SK-N-SH (cell line): ENCODE measurements at regions not wholly inside any gene's neighbourhood (a gene's known extent, or its start where the extent isn't known, plus 50 kb on each side); places are given as distances from the start of the nearest gene placed in this dataset.

ENCODE experiments used
- CTCF ChIA-PET: fragments of 300-600, 350-600 bp; formaldehyde crosslinking; extraction: SDS; loops from one replicate; lab custom pipeline; 2021; lab: Yijun Ruan, JAX
- POLR2A ChIA-PET: fragments of 350-600 bp; sonication (Branson Sonifier 250); formaldehyde crosslinking; extraction: SDS; loops from one replicate; lab custom pipeline; 2020; ENCODE audit warnings: antibody characterized with exemption, inconsistent platforms; lab: Yijun Ruan, JAX
- DNase-seq: peaks from one replicate; pipeline ENCODE4 v3.0.0; 2012
- H2AFZ ChIP-seq: fragments of 200-600 bp; sonication (generic); 2 replicates; pipeline ENCODE4 v1.8.1; 2016; ENCODE audit warnings: antibody characterized with exemption, mild to moderate bottlenecking, low read depth
- H3F3A ChIP-seq: fragments of 200-600 bp; sonication (generic); replicated peaks from 2 replicates; pipeline ENCODE3; 2016; ENCODE audit warnings: antibody characterized with exemption, mild to moderate bottlenecking; ENCODE audit not compliant: insufficient read depth
- H3K27ac ChIP-seq, 2 experiments: fragments of 200-500 bp in 1 of 2; fragments of 200-600 bp in 1 of 2; sonication (Bioruptor generic) in 1 of 2; sonication (generic), shearing (Covaris generic) in 1 of 2; 2 replicates each; pipeline versions ENCODE4 v1.5.1 to v1.6.1; 2014 to 2016; ENCODE audit warnings: low read depth in 2 of 2, inconsistent platforms in 1 of 2, low read length in 1 of 2, mild to moderate bottlenecking in 1 of 2, mixed read lengths in 1 of 2
- H3K27me3 ChIP-seq: fragments of 200-600 bp; sonication (generic), shearing (Covaris generic); 2 replicates; pipeline ENCODE4 v1.6.1; 2016; ENCODE audit warnings: mixed run types; ENCODE audit not compliant: insufficient read depth
- H3K36me3 ChIP-seq, 2 experiments: fragments of 200-500 bp in 1 of 2; fragments of 200-600 bp in 1 of 2; sonication (Bioruptor generic) in 1 of 2; sonication (generic) in 1 of 2; replicated peaks in 1 of 2; 2 replicates each; pipeline versions ENCODE3 to v1.5.1; 2014 to 2016; ENCODE audit warnings: low read length in 1 of 2, mild to moderate bottlenecking in 1 of 2; ENCODE audit not compliant: insufficient read depth in 2 of 2, control insufficient read depth in 1 of 2
- H3K4me1 ChIP-seq, 2 experiments: fragments of 200-500 bp in 1 of 2; fragments of 200-600 bp in 1 of 2; sonication (Bioruptor generic) in 1 of 2; sonication (generic), shearing (Covaris generic) in 1 of 2; 2 replicates each; pipeline versions ENCODE4 v1.5.1 to v1.6.1; 2014 to 2016; ENCODE audit warnings: low read depth in 1 of 2, low read length in 1 of 2, mixed run types in 1 of 2; ENCODE audit not compliant: insufficient read depth in 2 of 2, control insufficient read depth in 1 of 2
- H3K4me2 ChIP-seq: fragments of 200-600 bp; sonication (generic), shearing (Covaris generic); 2 replicates; pipeline ENCODE4 v1.6.1; 2017; ENCODE audit warnings: mixed run types
- H3K4me3 ChIP-seq, 2 experiments: fragments of 200-500 bp in 1 of 2; fragments of 200-600 bp in 1 of 2; sonication (Bioruptor generic) in 1 of 2; sonication (generic), shearing (Covaris generic) in 1 of 2; 2 replicates each; pipeline versions ENCODE4 v1.5.1 to v1.8.1; 2014 to 2016; ENCODE audit warnings: low read depth in 2 of 2, inconsistent platforms in 1 of 2, low read length in 1 of 2, mild to moderate bottlenecking in 1 of 2, mixed read lengths in 1 of 2, moderate library complexity in 1 of 2
- H3K79me2 ChIP-seq: fragments of 200-600 bp; sonication (generic); 2 replicates; pipeline ENCODE4 v1.8.1; 2017; ENCODE audit warnings: mild to moderate bottlenecking; ENCODE audit not compliant: insufficient read depth
- H3K9ac ChIP-seq: fragments of 200-600 bp; sonication (generic); 2 replicates; pipeline ENCODE4 v1.6.1; 2017; ENCODE audit warnings: mixed run types
- H3K9me2 ChIP-seq: fragments of 200-600 bp; sonication (generic); 2 replicates; pipeline ENCODE4 v1.6.1; 2017; ENCODE audit warnings: mixed run types
- H3K9me3 ChIP-seq: fragments of 200-600 bp; sonication (generic); 2 replicates; pipeline ENCODE4 v1.6.1; 2017; ENCODE audit warnings: mixed run types, mild to moderate bottlenecking, moderate library complexity
- H4K20me1 ChIP-seq: fragments of 200-600 bp; sonication (generic); 2 replicates; pipeline ENCODE4 v1.6.1; 2017; ENCODE audit warnings: mild to moderate bottlenecking, mixed run types; ENCODE audit not compliant: insufficient read depth
- CHD2 ChIP-seq: fragments of 150-350 bp; IDR thresholded peaks from 2 replicates; pipeline ENCODE4 v1.6.1; 2018; ENCODE audit warnings: low read length; ENCODE audit not compliant: partially characterized antibody
- EP300 ChIP-seq, 2 experiments: IDR thresholded peaks; 2 replicates each; pipeline versions ENCODE4 v1.4.0 to v1.6.1; 2012; ENCODE audit warnings: borderline replicate concordance in 1 of 2, low read depth in 1 of 2, low read length in 1 of 2
- EZH2phosphoT487 ChIP-seq: fragments of 200-600 bp; sonication (generic); IDR thresholded peaks from 2 replicates; pipeline ENCODE4 v1.6.1; 2017; ENCODE audit warnings: low read depth, mixed run types, mild to moderate bottlenecking, antibody characterized with exemption, moderate library complexity, borderline replicate concordance
- FOSL2 ChIP-seq: IDR thresholded peaks from 2 replicates; pipeline ENCODE4 v1.4.0; 2012; ENCODE audit warnings: low read depth, mild to moderate bottlenecking, moderate library complexity, borderline replicate concordance
- FOXJ3 ChIP-seq: sonication (generic); formaldehyde crosslinking; IDR thresholded peaks from 2 replicates; pipeline ENCODE4 v1.5.1; 2020; ENCODE audit warnings: mild to moderate bottlenecking, missing genetic modification reagents
- FOXM1 ChIP-seq: IDR thresholded peaks from 2 replicates; pipeline ENCODE4 v1.4.0; 2012; ENCODE audit warnings: low read depth, mild to moderate bottlenecking
- GATA2 ChIP-seq: sonication (generic); formaldehyde crosslinking; IDR thresholded peaks from 2 replicates; pipeline ENCODE4 v1.5.0; 2020; ENCODE audit warnings: mild to moderate bottlenecking, missing genetic modification reagents
- MEF2A ChIP-seq: IDR thresholded peaks from 2 replicates; pipeline ENCODE4 v1.4.0; 2012; ENCODE audit warnings: low read depth, borderline replicate concordance
- MXI1 ChIP-seq: IDR thresholded peaks from 2 replicates; pipeline ENCODE4 v1.6.1; 2012; ENCODE audit warnings: mild to moderate bottlenecking, low read depth, low read length, improper control_type of control experiment
- PBX3 ChIP-seq: IDR thresholded peaks from 2 replicates; pipeline ENCODE4; 2012
- RFX5 ChIP-seq: IDR thresholded peaks from 2 replicates; pipeline ENCODE4 v1.6.1; 2012; ENCODE audit warnings: mild to moderate bottlenecking, improper control_type of control experiment, low read length
- SMC3 ChIP-seq: IDR thresholded peaks from 2 replicates; pipeline ENCODE4 v1.6.1; 2012; ENCODE audit warnings: low read depth, low read length, improper control_type of control experiment
- TAF1 ChIP-seq: IDR thresholded peaks from 2 replicates; pipeline ENCODE4 v1.6.1; 2012; ENCODE audit warnings: low read depth, mild to moderate bottlenecking, low read length, moderate library complexity, borderline replicate concordance
- TEAD4 ChIP-seq: IDR thresholded peaks from 2 replicates; pipeline ENCODE4 v1.4.0; 2012; ENCODE audit warnings: mild to moderate bottlenecking, borderline replicate concordance; ENCODE audit not compliant: insufficient read depth
- WGBS: methylation state at CpG from one replicate; pipeline ENCODE4 v1.1.6; 2017; ENCODE audit warnings: low lambda C conversion rate; 5-methylcytosine and 5-hydroxymethylcytosine counted together
- TF ChIP-seq, protein P1 (sequence below): IDR thresholded peaks from 2 replicates; pipeline ENCODE4 v1.4.0; 2012; ENCODE audit warnings: low read depth, borderline replicate concordance
- TF ChIP-seq, protein P2 (sequence below): fragments of 200-600 bp; sonication (generic); IDR thresholded peaks from 2 replicates; pipeline ENCODE4 v1.6.1; 2017; ENCODE audit warnings: antibody characterized with exemption, mild to moderate bottlenecking, moderate library complexity

- TF ChIP-seq EP300 (IDR thresholded peaks at IDR 0.05; ENCODE audit: borderline replicate concordance in 1 of 2, low read depth in 1 of 2, low read length in 1 of 2) (no peak), RFX5 (no peak), GATA2 (CRISPR knock-in tag) (no peak)
These were observed 53.5 kb upstream of the CDKN2AIPNL start (continued) for GRCh38 chr5:134464988-134465815.

DNA sequence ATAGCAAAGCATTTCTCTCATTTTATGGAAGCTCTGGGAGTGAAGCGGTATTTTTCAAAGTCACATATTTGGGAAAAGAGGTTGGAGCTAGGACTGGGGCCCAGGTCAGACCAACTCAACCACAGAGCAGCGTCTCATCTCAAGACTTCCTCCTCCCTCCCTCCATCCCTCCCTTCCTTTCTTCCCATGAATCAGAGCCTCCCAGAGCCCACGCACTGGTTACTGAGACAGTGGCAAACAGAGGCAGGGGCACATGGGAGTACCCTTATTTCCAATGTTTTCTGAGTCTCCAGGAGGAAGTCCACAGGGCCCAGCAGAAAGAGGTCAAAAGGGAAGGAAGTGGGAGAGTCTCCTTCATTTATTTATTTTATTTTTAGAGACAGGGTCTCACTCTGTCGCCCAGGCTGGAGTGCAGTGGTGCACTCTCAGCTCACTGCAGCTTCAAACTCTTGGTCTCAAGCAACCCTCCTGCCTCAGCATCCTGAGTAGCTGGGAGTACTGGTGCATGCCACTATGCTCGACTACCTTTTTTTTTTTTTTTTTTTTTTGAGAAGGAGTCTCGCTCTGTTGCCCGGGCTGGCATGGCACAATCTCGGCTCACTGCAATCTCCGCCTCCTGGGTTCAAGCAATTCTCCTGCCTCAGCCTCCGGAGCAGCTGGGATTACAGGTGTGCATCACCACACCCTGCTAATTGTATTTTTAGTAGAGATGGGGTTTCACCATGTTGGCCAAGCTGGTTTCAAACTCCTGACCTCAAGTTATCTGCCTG lies 52.5 kb upstream of the CDKN2AIPNL start:
- Histone ChIP-seq H3K79me2 (no peaks in the 10 kb centered on the region), H4K20me1 (no peaks in the 10 kb centered on the region), H3K36me3 (no peaks in the 10 kb centered on the region), H3K9me3 (no peaks in the 10 kb centered on the region), H3K27ac (no peak overlapping the region), H2AFZ (no peak overlapping the region), H3K9me2 (no peaks in the 10 kb centered on the region), H3F3A (peaks cover 23% of the 10 kb centered on the region), H3K4me3 (no peak overlapping the region), H3K4me2 (no peak overlapping the region), H3K4me1 (peaks cover 20 to 21% of the 10 kb centered on the region in 2 experiments; a peak in 2 of 4 replicates), H3K9ac (no peak overlapping the region), H3K27me3 (no peaks in the 10 kb centered on the region)
- no peak for TF ChIP-seq GATA2 (CRISPR knock-in tag)
- no peak for TF ChIP-seq FOXJ3
- no peak for TF ChIP-seq FOXM1
- TF ChIP-seq, protein P1, sequence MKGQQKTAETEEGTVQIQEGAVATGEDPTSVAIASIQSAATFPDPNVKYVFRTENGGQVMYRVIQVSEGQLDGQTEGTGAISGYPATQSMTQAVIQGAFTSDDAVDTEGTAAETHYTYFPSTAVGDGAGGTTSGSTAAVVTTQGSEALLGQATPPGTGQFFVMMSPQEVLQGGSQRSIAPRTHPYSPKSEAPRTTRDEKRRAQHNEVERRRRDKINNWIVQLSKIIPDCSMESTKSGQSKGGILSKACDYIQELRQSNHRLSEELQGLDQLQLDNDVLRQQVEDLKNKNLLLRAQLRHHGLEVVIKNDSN, result no peak
- no peak for TF ChIP-seq CHD2
- no peak for TF ChIP-seq MXI1
- no peak for TF ChIP-seq RFX5
- no peak for TF ChIP-seq MEF2A
- TF ChIP-seq PBX3, result no peak
- no peak for TF ChIP-seq FOSL2
- TF ChIP-seq SMC3, result no peak
- TF ChIP-seq EZH2phosphoT487, result no peak
- no peak for TF ChIP-seq TEAD4
- no peak for TF ChIP-seq TAF1
- TF ChIP-seq, protein P2, sequence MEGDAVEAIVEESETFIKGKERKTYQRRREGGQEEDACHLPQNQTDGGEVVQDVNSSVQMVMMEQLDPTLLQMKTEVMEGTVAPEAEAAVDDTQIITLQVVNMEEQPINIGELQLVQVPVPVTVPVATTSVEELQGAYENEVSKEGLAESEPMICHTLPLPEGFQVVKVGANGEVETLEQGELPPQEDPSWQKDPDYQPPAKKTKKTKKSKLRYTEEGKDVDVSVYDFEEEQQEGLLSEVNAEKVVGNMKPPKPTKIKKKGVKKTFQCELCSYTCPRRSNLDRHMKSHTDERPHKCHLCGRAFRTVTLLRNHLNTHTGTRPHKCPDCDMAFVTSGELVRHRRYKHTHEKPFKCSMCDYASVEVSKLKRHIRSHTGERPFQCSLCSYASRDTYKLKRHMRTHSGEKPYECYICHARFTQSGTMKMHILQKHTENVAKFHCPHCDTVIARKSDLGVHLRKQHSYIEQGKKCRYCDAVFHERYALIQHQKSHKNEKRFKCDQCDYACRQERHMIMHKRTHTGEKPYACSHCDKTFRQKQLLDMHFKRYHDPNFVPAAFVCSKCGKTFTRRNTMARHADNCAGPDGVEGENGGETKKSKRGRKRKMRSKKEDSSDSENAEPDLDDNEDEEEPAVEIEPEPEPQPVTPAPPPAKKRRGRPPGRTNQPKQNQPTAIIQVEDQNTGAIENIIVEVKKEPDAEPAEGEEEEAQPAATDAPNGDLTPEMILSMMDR, result no peak
- TF ChIP-seq EP300 (IDR thresholded peaks at IDR 0.05; ENCODE audit: borderline replicate concordance in 1 of 2, low read depth in 1 of 2, low read length in 1 of 2), result no peak
- ChIA-PET POLR2A (interaction anchor here (0.8 kb wide), 1 partner anchor 53 kb away, joined by 3 read pairs; the partner anchor contains the start of gene CDKN2AIPNL), CTCF (interaction anchor here (0.6 to 2.3 kb wide), 3 partner anchors 16 to 593 kb away, joined by 3 to 14 read pairs (median 6); partner anchors contain the start of gene CDKN2AIPNL)
- DNase-seq, result no peak
- 91% methylated on average over 10 of the region's 10 CpGs for WGBS
